H9 (cell line): ENCODE measurements at regions not wholly inside any gene's neighbourhood (a gene's known extent, or its start where the extent isn't known, plus 50 kb on each side); places are given as distances from the start of the nearest gene placed in this dataset.

ENCODE experiments used
- DNase-seq: peaks from one replicate; pipeline ENCODE4 v3.0.0-alpha.2; 2017
- H2AFZ ChIP-seq: one replicate; pipeline ENCODE4 v1.6.1; 2013; ENCODE audit warnings: mild to moderate bottlenecking, low read length, control low read depth, moderate library complexity
- H2AK5ac ChIP-seq: 2 replicates; pipeline ENCODE4 v1.6.1; 2013; ENCODE audit warnings: low read length, control low read depth, mixed read lengths; ENCODE audit not compliant: insufficient read length
- H2BK120ac ChIP-seq: one replicate; pipeline ENCODE4 v1.6.1; 2013; ENCODE audit warnings: low read depth, mild to moderate bottlenecking, low read length, control low read depth, inconsistent platforms; ENCODE audit not compliant: poor library complexity, severe bottlenecking
- H2BK12ac ChIP-seq: 2 replicates; pipeline ENCODE4 v1.6.1; 2013; ENCODE audit warnings: low read length, control low read depth, mixed read lengths, low read depth; ENCODE audit not compliant: insufficient read length
- H2BK15ac ChIP-seq: 2 replicates; pipeline ENCODE4 v1.6.1; 2013; ENCODE audit warnings: low read depth, low read length, control low read depth
- H2BK20ac ChIP-seq: one replicate; pipeline ENCODE4 v1.6.1; 2013; ENCODE audit warnings: low read depth, mild to moderate bottlenecking, low read length, control low read depth, inconsistent platforms; ENCODE audit not compliant: poor library complexity, severe bottlenecking
- H2BK5ac ChIP-seq: 2 replicates; pipeline ENCODE4 v1.6.1; 2013; ENCODE audit warnings: low read length, control low read depth, mixed read lengths; ENCODE audit not compliant: insufficient read length
- H3K14ac ChIP-seq: 2 replicates; pipeline ENCODE4 v1.6.1; 2013; ENCODE audit warnings: low read length, control low read depth; ENCODE audit not compliant: insufficient read depth
- H3K18ac ChIP-seq: 2 replicates; pipeline ENCODE4 v1.6.1; 2013; ENCODE audit warnings: low read depth, mild to moderate bottlenecking, mixed read lengths, low read length, control low read depth; ENCODE audit not compliant: insufficient read length
- H3K23ac ChIP-seq: 2 replicates; pipeline ENCODE4 v1.6.1; 2013; ENCODE audit warnings: low read length, control low read depth, mixed read lengths, low read depth; ENCODE audit not compliant: insufficient read length
- H3K23me2 ChIP-seq: 2 replicates; pipeline ENCODE4 v1.6.1; 2013; ENCODE audit warnings: low read depth, mild to moderate bottlenecking, mixed read lengths, low read length, control low read depth; ENCODE audit not compliant: insufficient read length, poor library complexity, severe bottlenecking
- H3K27ac ChIP-seq: 2 replicates; pipeline ENCODE4 v1.5.1; 2013; ENCODE audit warnings: low read length, control low read depth, mixed read lengths, low read depth; ENCODE audit not compliant: insufficient read length
- H3K27me3 ChIP-seq: 2 replicates; pipeline ENCODE4 v1.6.1; 2013; ENCODE audit warnings: low read length, control low read depth, inconsistent platforms; ENCODE audit not compliant: insufficient read depth
- H3K4ac ChIP-seq: 2 replicates; pipeline ENCODE4 v1.6.1; 2013; ENCODE audit warnings: low read depth, mild to moderate bottlenecking, control low read depth, inconsistent platforms, low read length, moderate library complexity
- H3K4me1 ChIP-seq: 2 replicates; pipeline ENCODE4 v1.6.1; 2013; ENCODE audit warnings: low read length, control low read depth, inconsistent platforms; ENCODE audit not compliant: insufficient read depth
- H3K4me2 ChIP-seq: 2 replicates; pipeline ENCODE4 v1.6.1; 2013; ENCODE audit warnings: low read length, control low read depth, mixed read lengths; ENCODE audit not compliant: insufficient read length, insufficient read depth
- H3K56ac ChIP-seq: 2 replicates; pipeline ENCODE4 v1.6.1; 2013; ENCODE audit warnings: low read depth, mild to moderate bottlenecking, mixed read lengths, low read length, control low read depth; ENCODE audit not compliant: insufficient read length
- H3K79me1 ChIP-seq: 2 replicates; pipeline ENCODE4 v1.6.1; 2013; ENCODE audit warnings: low read depth, mild to moderate bottlenecking, moderate library complexity, low read length, control low read depth, inconsistent platforms; ENCODE audit not compliant: insufficient read depth, poor library complexity, severe bottlenecking
- H3K79me2 ChIP-seq: 2 replicates; pipeline ENCODE4 v1.6.1; 2013; ENCODE audit warnings: low read length, control low read depth, inconsistent platforms; ENCODE audit not compliant: insufficient read depth
- H3K9ac ChIP-seq: 2 replicates; pipeline ENCODE4 v1.6.1; 2013; ENCODE audit warnings: low read length, control low read depth, mixed read lengths; ENCODE audit not compliant: insufficient read length; ENCODE audit errors: extremely low read depth
- H3K9me3 ChIP-seq: one replicate; pipeline ENCODE4 v1.6.1; 2013; ENCODE audit warnings: low read depth, low read length, inconsistent platforms; ENCODE audit not compliant: control insufficient read depth
- H3T11ph ChIP-seq: one replicate; pipeline ENCODE4 v1.6.1; 2013; ENCODE audit warnings: mild to moderate bottlenecking, low read length, control low read depth, inconsistent platforms
- H4K20me1 ChIP-seq: one replicate; pipeline ENCODE4 v1.6.1; 2013; ENCODE audit not compliant: control insufficient read depth, insufficient read length, insufficient read depth
- H4K5ac ChIP-seq: 2 replicates; pipeline ENCODE4 v1.6.1; 2013; ENCODE audit warnings: low read depth, mild to moderate bottlenecking, mixed read lengths, low read length, control low read depth; ENCODE audit not compliant: insufficient read length
- H4K8ac ChIP-seq: replicated peaks from 2 replicates; pipeline ENCODE4 v1.6.1; 2013; ENCODE audit warnings: low read length, control low read depth, mixed read lengths, low read depth; ENCODE audit not compliant: insufficient read length
- H4K91ac ChIP-seq: 2 replicates; pipeline ENCODE4 v1.6.1; 2013; ENCODE audit warnings: low read depth, mild to moderate bottlenecking, moderate library complexity, mixed read lengths, low read length, control low read depth; ENCODE audit not compliant: insufficient read length
- H3K27ac Mint-ChIP-seq, 3 experiments: 2 replicates in 2 of 3; 3 replicates in 1 of 3; pipeline ENCODE4 v1.8.0; 2020 to 2021; ENCODE audit warnings: mixed read lengths in 3 of 3, mild to moderate bottlenecking in 1 of 3, moderate library complexity in 1 of 3
- H3K27me3 Mint-ChIP-seq: 2 replicates; pipeline ENCODE4 v1.8.0; 2021; ENCODE audit warnings: low read depth, mild to moderate bottlenecking, moderate library complexity, mixed read lengths
- H3K36me3 Mint-ChIP-seq, 3 experiments: 2 replicates in 2 of 3; 3 replicates in 1 of 3; pipeline ENCODE4 v1.8.0; 2020 to 2021; ENCODE audit warnings: low read depth in 3 of 3, mixed read lengths in 3 of 3; ENCODE audit not compliant: insufficient read depth in 1 of 3
- H3K4me1 Mint-ChIP-seq, 2 experiments: 2 replicates each; pipeline ENCODE4 v1.8.0; 2020; ENCODE audit warnings: mixed read lengths in 2 of 2
- H3K4me3 Mint-ChIP-seq, 2 experiments: 2 replicates in 1 of 2; 3 replicates in 1 of 2; pipeline ENCODE4 v1.8.0; 2020 to 2021; ENCODE audit warnings: mild to moderate bottlenecking in 2 of 2, mixed read lengths in 2 of 2, moderate library complexity in 1 of 2
- H3K9me3 Mint-ChIP-seq, 2 experiments: 2 replicates in 1 of 2; 3 replicates in 1 of 2; pipeline ENCODE4 v1.8.0; 2020; ENCODE audit warnings: mild to moderate bottlenecking in 2 of 2, mixed read lengths in 2 of 2, moderate library complexity in 1 of 2
- CTCF ChIP-seq: fragments of 200-600 bp; sonication (generic); conservative IDR thresholded peaks from 3 replicates; pipeline ENCODE4 v1.8.0; 2021; ENCODE audit warnings: antibody characterized with exemption, mild to moderate bottlenecking
- WGBS: extraction: QIAGEN DNeasy Blood & Tissue Kit; methylation state at CpG from one replicate; pipeline ENCODE4 v1.1.7; 2013; ENCODE audit warnings: missing lambda C conversion rate, low lambda C conversion rate, mixed read lengths; ENCODE audit not compliant: insufficient read length; ENCODE audit errors: extremely low coverage; 5-methylcytosine and 5-hydroxymethylcytosine counted together

- H3K14ac ChIP-seq, result no peak overlapping the region
- H3K27ac Mint-ChIP-seq, result no peak overlapping the region
- H2BK120ac ChIP-seq, result no peak overlapping the region
- H3K36me3 Mint-ChIP-seq, result no peaks in the 10 kb centered on the region
- H3K27me3 ChIP-seq, result no peaks in the 10 kb centered on the region
- no peaks in the 10 kb centered on the region for H3K4me1 ChIP-seq
- H4K20me1 ChIP-seq, result no peaks in the 10 kb centered on the region
- no peak overlapping the region for H2AK5ac ChIP-seq
- H4K8ac ChIP-seq, result no peak overlapping the region
- H3K4me3 Mint-ChIP-seq, result no peak overlapping the region
- H3K9ac ChIP-seq, result no peak overlapping the region
- H3K23me2 ChIP-seq, result no peaks in the 10 kb centered on the region
- no peak overlapping the region for H2BK20ac ChIP-seq
- H2BK12ac ChIP-seq, result no peak overlapping the region
- no peaks in the 10 kb centered on the region for H3K9me3 ChIP-seq
- H2AFZ ChIP-seq, result no peak overlapping the region
- H4K91ac ChIP-seq, result no peak overlapping the region
- no peak overlapping the region for H2BK15ac ChIP-seq
- peaks cover 42% of the 10 kb centered on the region for H3K27me3 Mint-ChIP-seq
- no peaks in the 10 kb centered on the region for H3K79me1 ChIP-seq
- no peak overlapping the region for H3K18ac ChIP-seq
- no peak for DNase-seq
- no peak overlapping the region for H2BK5ac ChIP-seq
- H3T11ph ChIP-seq, result no peak overlapping the region
- no peak overlapping the region for H4K5ac ChIP-seq
- no peak overlapping the region for H3K56ac ChIP-seq
- no CpG with 5 or more reads among the region's 3 CpGs for WGBS
- no peaks in the 10 kb centered on the region for H3K79me2 ChIP-seq
- H3K23ac ChIP-seq, result no peak overlapping the region
- peak; percentile 90 for TF ChIP-seq CTCF
- no peak overlapping the region for H3K4me2 ChIP-seq
- H3K9me3 Mint-ChIP-seq, result no peaks in the 10 kb centered on the region
- H3K4ac ChIP-seq, result no peak overlapping the region
- no peak overlapping the region for H3K27ac ChIP-seq
- H3K4me1 Mint-ChIP-seq, result no peaks in the 10 kb centered on the region
Measured at GRCh38 chr10:58952747-58953466, 223.5 kb upstream of the PHYHIPL start.
